NB4 (cell line): ENCODE measurements at regions not wholly inside any gene's neighbourhood (a gene's known extent, or its start where the extent isn't known, plus 50 kb on each side); places are given as distances from the start of the nearest gene placed in this dataset.

Experiments used
- MYC ChIP-seq: IDR thresholded peaks from 2 replicates; pipeline ENCODE4 v1.6.1; 2011; ENCODE audit warnings: low read depth, low read length
- POLR2A ChIP-seq: IDR thresholded peaks from 2 replicates; pipeline ENCODE4 v1.6.1; 2011; ENCODE audit warnings: mild to moderate bottlenecking; ENCODE audit not compliant: insufficient read length; ENCODE audit errors: extremely low read depth
- TF ChIP-seq, protein P1 (sequence below): IDR thresholded peaks from one replicate; pipeline ENCODE4 v1.5.1; 2012; ENCODE audit warnings: low read depth, low read length
- TF ChIP-seq, protein P2 (sequence below): IDR thresholded peaks from 2 replicates; pipeline ENCODE4 v1.6.1; 2011; ENCODE audit warnings: low read depth, low read length

DNA sequence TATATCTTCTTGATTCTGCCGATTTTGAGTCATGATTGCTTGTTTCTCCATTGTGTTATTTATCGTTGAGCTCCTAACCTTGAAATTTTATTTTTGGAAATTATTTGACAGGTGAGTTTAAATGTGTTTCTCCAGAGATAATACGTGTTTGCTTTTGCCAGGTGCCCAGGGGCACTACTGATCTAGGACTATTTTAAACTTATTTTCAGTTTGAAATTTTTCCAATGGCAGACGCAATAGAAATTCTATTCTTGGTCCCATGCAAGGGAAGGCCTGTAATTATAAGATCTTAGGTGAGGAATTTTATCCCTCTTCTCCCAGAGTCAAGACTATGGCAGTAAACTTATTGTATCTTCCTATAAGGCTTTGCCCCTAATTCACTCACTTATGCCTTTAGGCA is 252.8 kb downstream of the AEBP2 start:
- TF ChIP-seq POLR2A (no peak), MYC (no peak)
- TF ChIP-seq, protein P1, sequence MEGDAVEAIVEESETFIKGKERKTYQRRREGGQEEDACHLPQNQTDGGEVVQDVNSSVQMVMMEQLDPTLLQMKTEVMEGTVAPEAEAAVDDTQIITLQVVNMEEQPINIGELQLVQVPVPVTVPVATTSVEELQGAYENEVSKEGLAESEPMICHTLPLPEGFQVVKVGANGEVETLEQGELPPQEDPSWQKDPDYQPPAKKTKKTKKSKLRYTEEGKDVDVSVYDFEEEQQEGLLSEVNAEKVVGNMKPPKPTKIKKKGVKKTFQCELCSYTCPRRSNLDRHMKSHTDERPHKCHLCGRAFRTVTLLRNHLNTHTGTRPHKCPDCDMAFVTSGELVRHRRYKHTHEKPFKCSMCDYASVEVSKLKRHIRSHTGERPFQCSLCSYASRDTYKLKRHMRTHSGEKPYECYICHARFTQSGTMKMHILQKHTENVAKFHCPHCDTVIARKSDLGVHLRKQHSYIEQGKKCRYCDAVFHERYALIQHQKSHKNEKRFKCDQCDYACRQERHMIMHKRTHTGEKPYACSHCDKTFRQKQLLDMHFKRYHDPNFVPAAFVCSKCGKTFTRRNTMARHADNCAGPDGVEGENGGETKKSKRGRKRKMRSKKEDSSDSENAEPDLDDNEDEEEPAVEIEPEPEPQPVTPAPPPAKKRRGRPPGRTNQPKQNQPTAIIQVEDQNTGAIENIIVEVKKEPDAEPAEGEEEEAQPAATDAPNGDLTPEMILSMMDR: no peak
- TF ChIP-seq, protein P2, sequence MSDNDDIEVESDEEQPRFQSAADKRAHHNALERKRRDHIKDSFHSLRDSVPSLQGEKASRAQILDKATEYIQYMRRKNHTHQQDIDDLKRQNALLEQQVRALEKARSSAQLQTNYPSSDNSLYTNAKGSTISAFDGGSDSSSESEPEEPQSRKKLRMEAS: no peak
